Upper lobe of right lung (tissue), 1 donor: ENCODE measurements at regions not wholly inside any gene's neighbourhood (a gene's known extent, or its start where the extent isn't known, plus 50 kb on each side); places are given as distances from the start of the nearest gene placed in this dataset.

ENCODE experiments used
- ATAC-seq: fragments of 200-7000 bp; cut with Tn5 transposase; one replicate; pipeline ENCODE4 v1.9.1; 2020; ENCODE audit warnings: mild to moderate bottlenecking, moderate library complexity
- DNase-seq: peaks from one replicate; pipeline ENCODE4 v3.0.0-alpha.2; 2020
- H3K27ac ChIP-seq: fragments of 200-600 bp; one replicate; pipeline ENCODE4 v1.8.0; 2022
- H3K27me3 ChIP-seq: fragments of 200-600 bp; one replicate; pipeline ENCODE4 v1.8.0; 2022; ENCODE audit warnings: mild to moderate bottlenecking
- H3K36me3 ChIP-seq: fragments of 200-600 bp; one replicate; pipeline ENCODE4 v1.8.0; 2022
- H3K4me1 ChIP-seq: fragments of 200-600 bp; one replicate; pipeline ENCODE4 v1.8.0; 2022
- H3K4me3 ChIP-seq: fragments of 200-600 bp; one replicate; pipeline ENCODE4 v1.8.0; 2022; ENCODE audit warnings: mild to moderate bottlenecking
- H3K9me3 ChIP-seq: fragments of 200-600 bp; one replicate; pipeline ENCODE4 v1.8.0; 2022
- intact Hi-C: fragments of 100-400 bp; cut with DNase I; formaldehyde crosslinking; loops from one replicate; pipeline ENCODE4 v1.11.0; 2022
- TF ChIP-seq, protein P1 (sequence below): fragments of 200-600 bp; IDR thresholded peaks from one replicate; pipeline ENCODE4 v1.8.0; 2022; ENCODE audit warnings: antibody characterized with exemption
- donor health status: DM: no; HTN: yes; CAD: no; lungs with severe emphysema.

DNA sequence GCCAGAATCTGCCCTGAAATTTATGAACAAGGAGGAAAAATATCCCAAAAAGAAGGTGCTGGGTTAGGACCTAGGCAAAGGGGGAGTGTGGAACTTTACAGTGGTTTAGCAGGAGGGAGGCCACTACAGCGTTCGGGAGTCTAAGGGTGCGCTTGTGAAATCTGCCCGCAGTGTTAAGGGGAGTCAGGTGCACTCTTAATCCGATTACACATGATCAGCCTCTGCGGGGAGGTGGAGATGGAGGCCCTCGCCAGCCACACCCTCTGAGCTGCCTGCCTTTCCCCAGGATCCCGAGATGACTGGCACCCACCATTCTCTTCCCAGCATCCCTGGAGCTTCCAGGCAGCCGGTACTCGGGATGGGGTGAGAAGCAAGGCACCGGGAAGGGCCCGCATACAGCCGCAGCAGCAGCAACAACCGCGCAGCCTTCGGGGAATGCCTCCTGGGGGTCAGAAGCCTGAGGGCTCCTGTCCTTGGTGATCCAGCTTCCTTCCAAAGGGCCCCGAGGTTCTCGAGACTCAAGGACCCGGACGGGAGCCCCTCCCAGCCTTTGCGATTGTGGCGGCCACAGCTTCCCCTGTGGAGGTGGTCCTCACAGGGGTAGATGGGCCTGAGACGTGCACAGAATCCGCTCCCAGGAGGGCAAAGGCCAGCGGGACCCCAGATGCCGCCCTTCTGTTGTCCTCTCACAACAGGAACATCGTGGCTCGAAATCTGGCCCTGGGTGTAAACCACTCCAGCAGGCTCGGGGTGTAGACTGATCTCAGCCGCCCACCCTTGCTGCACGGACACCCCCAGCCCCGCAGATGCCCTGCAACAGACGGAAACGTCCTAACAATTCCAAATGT, 57.3 kb upstream of the CST7 start:
- TF ChIP-seq, protein P1, sequence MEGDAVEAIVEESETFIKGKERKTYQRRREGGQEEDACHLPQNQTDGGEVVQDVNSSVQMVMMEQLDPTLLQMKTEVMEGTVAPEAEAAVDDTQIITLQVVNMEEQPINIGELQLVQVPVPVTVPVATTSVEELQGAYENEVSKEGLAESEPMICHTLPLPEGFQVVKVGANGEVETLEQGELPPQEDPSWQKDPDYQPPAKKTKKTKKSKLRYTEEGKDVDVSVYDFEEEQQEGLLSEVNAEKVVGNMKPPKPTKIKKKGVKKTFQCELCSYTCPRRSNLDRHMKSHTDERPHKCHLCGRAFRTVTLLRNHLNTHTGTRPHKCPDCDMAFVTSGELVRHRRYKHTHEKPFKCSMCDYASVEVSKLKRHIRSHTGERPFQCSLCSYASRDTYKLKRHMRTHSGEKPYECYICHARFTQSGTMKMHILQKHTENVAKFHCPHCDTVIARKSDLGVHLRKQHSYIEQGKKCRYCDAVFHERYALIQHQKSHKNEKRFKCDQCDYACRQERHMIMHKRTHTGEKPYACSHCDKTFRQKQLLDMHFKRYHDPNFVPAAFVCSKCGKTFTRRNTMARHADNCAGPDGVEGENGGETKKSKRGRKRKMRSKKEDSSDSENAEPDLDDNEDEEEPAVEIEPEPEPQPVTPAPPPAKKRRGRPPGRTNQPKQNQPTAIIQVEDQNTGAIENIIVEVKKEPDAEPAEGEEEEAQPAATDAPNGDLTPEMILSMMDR: no peak
- Histone ChIP-seq H3K4me1 (no peaks in the 10 kb centered on the region), H3K9me3 (no peaks in the 10 kb centered on the region), H3K27ac (no peak overlapping the region), H3K27me3 (no peaks in the 10 kb centered on the region), H3K36me3 (no peaks in the 10 kb centered on the region), H3K4me3 (no peak overlapping the region)
- ATAC-seq (no peak), DNase-seq (peak; percentile 61)
- intact Hi-C loops: no loop called here

DNA sequence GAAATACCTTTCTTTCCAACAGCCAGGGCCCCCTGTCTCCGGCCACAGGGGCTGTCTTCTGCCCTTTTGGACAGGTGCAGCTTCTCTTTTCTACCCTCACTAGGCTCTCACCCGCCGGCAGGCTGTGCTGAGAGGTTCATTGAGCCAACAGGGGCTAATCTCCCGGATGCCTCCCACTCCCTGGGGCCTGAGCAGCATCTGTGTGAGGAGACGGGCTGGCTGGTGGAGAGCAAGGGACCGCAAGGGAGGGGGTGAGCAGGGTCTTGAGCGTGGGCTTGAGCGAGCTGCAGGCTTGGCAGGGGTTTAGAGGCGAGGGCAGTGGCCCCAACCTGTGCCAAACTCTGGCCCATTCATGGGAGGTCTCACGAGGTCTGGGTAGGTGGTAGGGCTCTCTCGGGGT, 56.5 kb upstream of the CST7 start:
- peak; percentile 39 for DNase-seq

DNA sequence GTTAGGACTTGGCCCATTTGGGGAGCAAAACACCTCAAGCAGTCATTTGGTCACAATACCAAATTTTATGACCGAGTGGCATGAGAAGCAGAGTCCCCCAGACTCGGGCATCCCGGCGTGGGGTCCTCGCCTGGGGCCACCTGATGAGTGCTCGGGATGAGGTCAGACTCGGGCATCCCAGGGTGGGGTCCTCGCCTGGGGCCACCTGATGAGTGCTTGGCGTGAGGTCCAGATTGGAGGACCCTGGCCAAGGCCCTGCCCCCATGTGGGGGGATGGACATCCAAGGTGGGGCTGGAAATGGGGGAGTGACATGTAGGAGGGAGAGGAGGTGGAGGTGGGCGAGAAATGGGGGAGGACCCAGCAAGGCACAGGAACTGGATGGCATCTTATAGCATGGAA, 56.1 kb upstream of the CST7 start:
- no peak overlapping the region for H3K27ac ChIP-seq
- H3K27me3 ChIP-seq: no peaks in the 10 kb centered on the region
- H3K9me3 ChIP-seq: no peaks in the 10 kb centered on the region
- no peaks in the 10 kb centered on the region for H3K4me1 ChIP-seq
- H3K36me3 ChIP-seq: no peaks in the 10 kb centered on the region
- ATAC-seq (no peak), DNase-seq (peak; percentile 61)
- intact Hi-C loops: no loop called here
- no peak overlapping the region for H3K4me3 ChIP-seq
- TF ChIP-seq, protein P1: no peak

More for the DNA sequence above, 56.5 kb upstream of the CST7 start:
- no peaks in the 10 kb centered on the region for H3K4me1 ChIP-seq
- TF ChIP-seq, protein P1: no peak
- H3K4me3 ChIP-seq: no peak overlapping the region
- intact Hi-C loops: no loop called here
- no peaks in the 10 kb centered on the region for H3K9me3 ChIP-seq
- no peaks in the 10 kb centered on the region for H3K27me3 ChIP-seq
- no peak for ATAC-seq
- no peak overlapping the region for H3K27ac ChIP-seq
- no peaks in the 10 kb centered on the region for H3K36me3 ChIP-seq

DNA sequence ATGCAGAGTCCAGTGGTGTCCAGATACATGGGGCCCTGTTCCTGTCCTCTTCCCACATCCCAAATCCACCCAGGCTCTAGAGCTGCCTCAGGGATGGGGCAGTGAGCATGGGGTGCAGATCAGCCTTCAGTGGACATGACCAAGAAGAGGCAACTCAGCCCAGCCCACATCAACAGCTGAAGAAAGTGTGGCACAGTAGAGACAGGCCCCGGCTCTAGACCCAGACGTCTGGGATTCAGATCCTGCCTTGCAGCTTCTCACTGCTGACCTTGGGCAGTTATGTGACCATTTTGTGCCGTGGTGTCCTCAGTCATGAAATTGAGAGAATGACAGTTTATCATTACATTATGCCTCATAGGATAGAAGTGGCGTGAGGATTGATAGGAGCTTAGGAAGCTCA, 54.6 kb upstream of the CST7 start:
- no peak for ATAC-seq

DNA sequence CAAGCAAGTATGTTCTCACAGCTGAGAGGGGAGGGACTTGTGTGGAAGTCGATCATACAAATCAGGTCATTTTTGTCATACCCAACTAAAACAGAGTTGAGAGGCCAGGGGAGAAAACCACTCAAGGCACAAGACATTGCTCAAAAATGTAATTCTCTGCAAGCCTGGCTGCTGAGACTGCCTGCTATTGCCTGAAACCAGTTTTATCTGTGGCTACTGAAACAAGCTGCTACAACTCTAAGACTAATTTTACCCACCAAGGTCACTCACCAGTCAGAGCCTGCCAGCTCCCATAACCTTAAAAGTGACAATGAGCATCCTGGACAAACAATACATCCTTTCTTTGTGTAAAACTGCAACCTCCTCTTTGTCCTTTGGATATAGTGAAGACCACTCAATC, 54.1 kb upstream of the CST7 start:
- DNase-seq: no peak
- TF ChIP-seq, protein P1: no peak
- Histone ChIP-seq H3K27me3 (no peaks in the 10 kb centered on the region), H3K27ac (no peak overlapping the region), H3K4me1 (no peaks in the 10 kb centered on the region), H3K4me3 (no peak overlapping the region), H3K36me3 (no peaks in the 10 kb centered on the region), H3K9me3 (no peaks in the 10 kb centered on the region)
- no peak for ATAC-seq
- intact Hi-C loops: no loop called here

More for the DNA sequence above, 54.6 kb upstream of the CST7 start:
- Histone ChIP-seq H3K36me3 (no peaks in the 10 kb centered on the region), H3K27ac (no peak overlapping the region), H3K4me3 (no peak overlapping the region), H3K9me3 (no peaks in the 10 kb centered on the region), H3K4me1 (no peaks in the 10 kb centered on the region), H3K27me3 (no peaks in the 10 kb centered on the region)
- DNase-seq: no peak
- TF ChIP-seq, protein P1: no peak
- intact Hi-C loops: no loop called here
